GM12874 (cell line): ENCODE measurements at regions not wholly inside any gene's neighbourhood (a gene's known extent, or its start where the extent isn't known, plus 50 kb on each side); places are given as distances from the start of the nearest gene placed in this dataset.

ENCODE experiments used
- CTCF ChIP-seq: IDR thresholded peaks from 2 replicates; pipeline ENCODE4 v1.5.1; 2011; ENCODE audit warnings: low read depth, mild to moderate bottlenecking, control low read depth, low read length, moderate library complexity; ENCODE audit not compliant: insufficient read depth

GRCh38 chr2:176645494-176645893 lies 376.3 kb downstream of the MTX2 start:
- no peak for TF ChIP-seq CTCF

GRCh38 chr2:176646033-176646615 lies 376.9 kb downstream of the MTX2 start:
- TF ChIP-seq CTCF = no peak

GRCh38 chr2:176647325-176648165 lies 378.3 kb downstream of the MTX2 start:
- no peak for TF ChIP-seq CTCF

- no peak for TF ChIP-seq CTCF
These were observed 379.6 kb downstream of the MTX2 start for GRCh38 chr2:176648700-176649297.

- TF ChIP-seq CTCF = peak; percentile 11; the same call in 1 of the 2 replicates
These were observed 381.0 kb downstream of the MTX2 start for GRCh38 chr2:176650104-176650837.

- TF ChIP-seq CTCF = no peak
These were observed 381.8 kb downstream of the MTX2 start for GRCh38 chr2:176650838-176651555.
